ENCODE measurements at regions not wholly inside any gene's neighbourhood (a gene's known extent, or its start where the extent isn't known, plus 50 kb on each side); places are given as distances from the start of the nearest gene placed in this dataset.

GRCh38 chr13:36518707-36519106 lies 86.4 kb downstream of the CCNA1 start:
- TF ChIP-seq CTCF (conservative IDR thresholded peaks at IDR 0.05) = no peak
- no peak for TF ChIP-seq EZH2 (IDR thresholded peaks at IDR 0.05; ENCODE audit: low read depth)

Data from PC-9 (cell line).